Thoracic aorta (tissue), 2 donors: ENCODE measurements at regions not wholly inside any gene's neighbourhood (a gene's known extent, or its start where the extent isn't known, plus 50 kb on each side); places are given as distances from the start of the nearest gene placed in this dataset.
A peak's percentile ranks its signal among the peaks of the same experiment; 100 is the strongest.

Source experiments
- ATAC-seq: fragments of 150-250 bp; one replicate; pipeline ENCODE4 v1.8.0; 2017; ENCODE audit warnings: low read depth; ENCODE audit not compliant: insufficient number of reproducible peaks, low FRiP score
- DNase-seq: peaks from one replicate; pipeline ENCODE4 v3.0.0-alpha.2; 2020; ENCODE audit warnings: low spot score
- H3K27ac ChIP-seq, 2 donors: fragments of 200-600 bp; sonication (generic); 1 replicate in 1 of 2; 2 replicates in 1 of 2; pipeline ENCODE4 v1.5.1; 2016; ENCODE audit warnings: mild to moderate bottlenecking in 2 of 2, moderate library complexity in 2 of 2
- H3K27me3 ChIP-seq: fragments of 200-600 bp; sonication (generic); replicated peaks from 2 replicates; pipeline ENCODE4 v1.6.0; 2016; ENCODE audit warnings: mild to moderate bottlenecking; ENCODE audit not compliant: insufficient read depth
- H3K36me3 ChIP-seq: fragments of 200-600 bp; sonication (generic); one replicate; pipeline ENCODE4 v1.5.1; 2016
- H3K4me1 ChIP-seq, 2 donors: fragments of 200-600 bp; sonication (generic); 1 replicate in 1 of 2; 2 replicates in 1 of 2; pipeline versions ENCODE4 v1.5.1 to v1.6.0; 2016; ENCODE audit warnings: low read depth in 2 of 2, mild to moderate bottlenecking in 1 of 2; ENCODE audit not compliant: control insufficient read depth in 1 of 2
- H3K4me3 ChIP-seq: fragments of 200-600 bp; sonication (generic); 2 replicates; pipeline ENCODE4 v1.5.1; 2016; ENCODE audit warnings: mild to moderate bottlenecking
- H3K9me3 ChIP-seq: fragments of 200-600 bp; sonication (generic); 2 replicates; pipeline ENCODE4 v1.5.1; 2016
- TF ChIP-seq, protein P1 (sequence below): fragments of 200-600 bp; sonication (generic); IDR thresholded peaks from one replicate; pipeline ENCODE4 v1.5.1; 2019; ENCODE audit warnings: antibody characterized with exemption

DNA sequence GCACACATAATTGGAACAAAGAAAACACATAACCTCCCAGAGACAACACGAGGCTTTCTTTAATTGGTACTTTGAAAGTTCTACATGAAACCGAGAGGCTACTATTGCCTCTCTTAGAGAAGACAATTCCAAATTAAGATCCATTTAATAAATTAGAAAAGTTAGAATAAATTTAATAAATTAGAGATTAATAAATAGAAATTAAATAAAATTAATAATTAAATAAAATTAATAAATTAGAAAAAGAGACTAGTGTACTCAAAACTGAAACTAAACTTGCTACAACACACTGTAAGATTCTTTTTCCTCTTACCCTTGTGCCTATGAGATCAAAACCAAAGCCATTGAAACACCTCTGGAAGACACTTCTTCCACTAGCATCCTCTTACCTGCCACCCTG, 199.0 kb downstream of the URB2 start:
- TF ChIP-seq, protein P1, sequence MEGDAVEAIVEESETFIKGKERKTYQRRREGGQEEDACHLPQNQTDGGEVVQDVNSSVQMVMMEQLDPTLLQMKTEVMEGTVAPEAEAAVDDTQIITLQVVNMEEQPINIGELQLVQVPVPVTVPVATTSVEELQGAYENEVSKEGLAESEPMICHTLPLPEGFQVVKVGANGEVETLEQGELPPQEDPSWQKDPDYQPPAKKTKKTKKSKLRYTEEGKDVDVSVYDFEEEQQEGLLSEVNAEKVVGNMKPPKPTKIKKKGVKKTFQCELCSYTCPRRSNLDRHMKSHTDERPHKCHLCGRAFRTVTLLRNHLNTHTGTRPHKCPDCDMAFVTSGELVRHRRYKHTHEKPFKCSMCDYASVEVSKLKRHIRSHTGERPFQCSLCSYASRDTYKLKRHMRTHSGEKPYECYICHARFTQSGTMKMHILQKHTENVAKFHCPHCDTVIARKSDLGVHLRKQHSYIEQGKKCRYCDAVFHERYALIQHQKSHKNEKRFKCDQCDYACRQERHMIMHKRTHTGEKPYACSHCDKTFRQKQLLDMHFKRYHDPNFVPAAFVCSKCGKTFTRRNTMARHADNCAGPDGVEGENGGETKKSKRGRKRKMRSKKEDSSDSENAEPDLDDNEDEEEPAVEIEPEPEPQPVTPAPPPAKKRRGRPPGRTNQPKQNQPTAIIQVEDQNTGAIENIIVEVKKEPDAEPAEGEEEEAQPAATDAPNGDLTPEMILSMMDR: no peak
- DNase-seq (no peak), ATAC-seq (no peak)
- H3K36me3 ChIP-seq: no peaks in the 10 kb centered on the region
- no peak overlapping the region for H3K4me3 ChIP-seq
- H3K4me1 ChIP-seq: peaks cover 17 to 45% of the 10 kb centered on the region in 2 donors
- H3K27ac ChIP-seq: no peak overlapping the region
- no peaks in the 10 kb centered on the region for H3K27me3 ChIP-seq
- no peaks in the 10 kb centered on the region for H3K9me3 ChIP-seq

GRCh38 chr1:229828461-229828860, 202.4 kb downstream of the URB2 start:
- TF ChIP-seq, protein P1: no peak
- ATAC-seq (peak; percentile 90), DNase-seq (no peak)
- H3K4me3 ChIP-seq: peak overlapping the region; percentile 44
- no peaks in the 10 kb centered on the region for H3K9me3 ChIP-seq
- H3K4me1 ChIP-seq: peaks cover 13 to 34% of the 10 kb centered on the region in 2 donors
- H3K27me3 ChIP-seq: no peaks in the 10 kb centered on the region
- H3K27ac ChIP-seq: peak overlapping the region; percentile 82 to 88
- no peaks in the 10 kb centered on the region for H3K36me3 ChIP-seq

DNA sequence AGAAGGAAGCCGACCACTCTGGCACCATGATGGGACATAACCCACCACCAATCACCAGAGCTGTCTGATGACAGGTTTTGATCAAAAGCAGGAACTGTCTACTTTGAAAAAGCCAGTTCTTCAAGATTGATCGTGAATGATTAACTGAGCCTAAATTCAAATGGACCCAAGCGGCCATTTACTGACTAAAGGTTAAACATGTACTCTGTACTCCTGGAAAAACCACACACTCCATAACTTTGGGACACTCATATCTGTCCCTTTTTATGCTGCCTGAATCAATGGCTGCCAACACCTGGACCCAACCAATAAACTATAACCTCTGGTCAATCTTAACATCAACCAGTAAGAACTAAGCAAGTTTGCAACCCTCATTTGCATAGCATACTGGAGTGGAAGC, 206.6 kb downstream of the URB2 start:
- Histone ChIP-seq H3K27ac (no peak overlapping the region), H3K4me1 (peaks cover 13 to 38% of the 10 kb centered on the region in 2 donors), H3K27me3 (no peaks in the 10 kb centered on the region), H3K9me3 (no peaks in the 10 kb centered on the region), H3K36me3 (no peaks in the 10 kb centered on the region), H3K4me3 (no peak overlapping the region)
- TF ChIP-seq, protein P1: no peak
- ATAC-seq: no peak
- DNase-seq: no peak

- H3K36me3 ChIP-seq: no peaks in the 10 kb centered on the region
- ATAC-seq (no peak), DNase-seq (no peak)
- no peak overlapping the region for H3K27ac ChIP-seq
- peaks cover 7 to 26% of the 10 kb centered on the region in 2 donors for H3K4me1 ChIP-seq
- TF ChIP-seq, protein P1: no peak
- H3K27me3 ChIP-seq: no peaks in the 10 kb centered on the region
- H3K9me3 ChIP-seq: no peaks in the 10 kb centered on the region
- no peak overlapping the region for H3K4me3 ChIP-seq
These were observed 208.2 kb downstream of the URB2 start for GRCh38 chr1:229834230-229834629.

GRCh38 chr1:229835226-229835625, 209.2 kb downstream of the URB2 start:
- Histone ChIP-seq H3K27ac (no peak overlapping the region), H3K4me3 (no peak overlapping the region), H3K36me3 (no peaks in the 10 kb centered on the region), H3K27me3 (no peaks in the 10 kb centered on the region), H3K4me1 (peaks cover 0 to 16% of the 10 kb centered on the region in 2 donors), H3K9me3 (no peaks in the 10 kb centered on the region)
- TF ChIP-seq, protein P1: no peak
- no peak for DNase-seq
- ATAC-seq: no peak
